GM21423 (cell line): ENCODE measurements at regions not wholly inside any gene's neighbourhood (a gene's known extent, or its start where the extent isn't known, plus 50 kb on each side); places are given as distances from the start of the nearest gene placed in this dataset.
"Not testable (repeated sequence)": the region's sequence is repeated elsewhere in the genome, so short reads cannot be mapped to it uniquely, and the experiment has no call there.

Source experiments
- ATAC-seq: cut with Tn5 transposase; IDR thresholded peaks from one replicate; pipeline ENCODE4 v1.9.1; 2021; ENCODE audit warnings: mild to moderate bottlenecking, moderate library complexity; ENCODE audit not compliant: unreplicated experiment

DNA sequence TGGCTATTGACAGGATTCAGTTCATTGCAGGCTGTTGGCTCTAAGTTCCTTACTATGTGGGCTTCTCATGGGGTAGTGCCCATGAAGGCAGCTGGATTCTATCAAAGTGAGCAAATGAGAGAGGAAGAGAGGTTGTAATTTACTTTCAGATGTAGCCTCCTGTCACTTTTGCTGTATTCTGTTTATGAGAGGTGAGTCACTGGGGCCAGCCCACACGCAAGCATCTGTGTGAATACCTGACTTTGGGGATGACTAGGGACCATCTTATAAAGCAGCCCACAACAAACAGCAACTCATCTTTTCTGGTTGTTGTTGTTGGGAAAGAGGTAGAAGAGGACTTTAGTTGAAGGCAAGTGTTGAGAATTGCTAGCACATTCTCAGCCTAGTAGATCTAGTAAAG lies 506.3 kb upstream of the GRM7 start:
- ATAC-seq: no peak

GRCh38 chr3:6362406-6362805 lies 498.5 kb upstream of the GRM7 start:
- ATAC-seq: no peak

DNA sequence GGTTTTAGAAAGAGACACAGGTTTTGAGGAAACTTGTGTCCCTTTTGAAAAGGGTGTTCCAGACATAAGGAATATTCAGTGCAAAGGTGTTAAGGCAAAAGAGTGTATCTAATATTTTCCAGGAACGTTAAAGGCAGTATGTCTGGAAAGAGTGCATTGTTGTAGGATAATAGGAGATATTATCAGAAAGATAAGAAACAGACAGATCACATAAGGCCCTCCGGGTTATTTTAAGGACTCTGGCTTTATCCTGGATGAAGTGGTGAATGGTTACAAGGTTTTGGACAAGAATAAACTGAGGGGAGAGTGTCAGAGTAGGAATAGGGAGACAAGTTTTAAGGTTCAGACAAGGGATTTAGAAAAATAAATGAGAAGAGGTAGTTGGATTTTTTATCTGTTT lies 493.7 kb upstream of the GRM7 start:
- ATAC-seq: no peak

DNA sequence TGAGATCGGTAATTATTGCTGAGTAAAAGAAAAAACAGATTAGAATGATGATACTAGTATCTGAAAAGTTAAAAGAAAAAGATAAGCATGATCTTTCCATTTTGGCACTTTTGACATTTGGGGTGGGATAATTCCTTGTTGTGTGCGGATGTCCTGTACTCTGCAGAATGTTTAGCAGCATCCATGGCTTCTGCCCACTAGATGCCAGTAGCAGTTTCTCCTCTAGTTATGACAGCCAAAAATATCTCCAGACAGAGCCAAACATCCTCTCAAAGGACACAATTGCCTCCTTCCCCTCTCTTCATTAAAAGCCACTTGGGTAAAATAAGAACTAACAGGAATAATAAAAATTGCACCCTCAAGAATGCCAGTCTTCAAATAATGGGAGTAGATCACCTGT lies 468.8 kb upstream of the GRM7 start:
- ATAC-seq: no peak

- no peak for ATAC-seq
These were observed 466.0 kb upstream of the GRM7 start for GRCh38 chr3:6394944-6395343.

GRCh38 chr3:6396631-6397030 lies 464.3 kb upstream of the GRM7 start:
- ATAC-seq: no peak

DNA sequence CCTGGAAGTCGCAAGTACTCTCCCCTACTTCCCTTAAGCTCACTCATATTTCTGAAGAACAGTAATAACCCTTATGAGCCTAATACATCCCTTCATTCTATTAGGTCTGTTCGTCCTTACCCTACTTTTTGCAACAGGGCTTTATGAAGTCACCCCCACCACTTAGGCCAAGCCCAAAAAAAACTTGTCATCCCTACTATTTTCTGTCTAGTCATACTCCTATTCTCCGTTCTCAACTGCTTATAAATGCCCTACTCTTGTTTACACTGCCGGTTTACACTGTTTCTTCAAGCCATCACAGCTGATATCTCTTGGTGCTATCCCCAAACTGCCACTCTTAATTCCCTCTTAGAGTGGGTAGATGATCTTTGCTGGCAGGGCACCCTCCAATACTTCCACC lies 458.2 kb upstream of the GRM7 start:
- not testable (repeated sequence) for ATAC-seq

DNA sequence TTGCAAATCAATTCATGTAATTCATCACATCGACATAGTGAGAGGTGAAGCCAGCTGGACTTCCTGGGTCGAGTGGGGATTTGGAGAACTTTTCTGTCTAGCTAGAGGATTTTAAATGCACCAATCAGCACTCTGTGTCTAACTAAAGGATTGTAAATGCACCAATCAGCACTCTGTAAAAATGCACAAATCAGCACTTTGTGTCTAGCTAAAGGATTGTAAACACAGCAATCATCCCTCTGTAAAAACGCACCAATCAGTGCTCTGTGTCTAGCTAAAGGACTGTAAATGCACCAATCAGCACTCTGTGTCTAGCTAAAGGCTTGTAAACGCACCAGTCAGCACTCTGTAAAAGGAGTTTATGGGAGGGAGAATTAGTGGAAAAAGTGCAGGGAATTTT lies 454.0 kb upstream of the GRM7 start:
- ATAC-seq: not testable (repeated sequence)

GRCh38 chr3:6416049-6416661 lies 444.8 kb upstream of the GRM7 start:
- no peak for ATAC-seq

DNA sequence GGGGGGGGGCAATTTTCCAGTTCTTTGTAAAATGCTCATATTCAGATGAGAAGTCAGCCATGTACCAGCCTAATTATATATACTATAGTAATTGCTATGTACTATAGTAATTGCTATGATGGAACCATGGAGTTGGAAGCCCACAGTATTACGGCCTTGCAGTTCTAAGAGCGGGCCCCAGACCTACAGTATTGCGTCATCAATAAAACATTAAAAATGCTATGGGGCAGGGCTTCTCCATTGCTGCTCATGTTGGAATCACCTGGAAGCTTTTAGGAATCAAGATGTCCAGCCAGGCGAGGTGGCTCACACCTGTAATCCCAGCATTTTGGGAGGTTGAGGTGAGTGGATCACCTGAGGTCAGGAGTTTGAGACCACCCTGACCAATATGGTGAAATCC lies 443.7 kb upstream of the GRM7 start:
- ATAC-seq: no peak

GRCh38 chr3:6418485-6418884 lies 442.4 kb upstream of the GRM7 start:
- no peak for ATAC-seq

GRCh38 chr3:6421666-6422445 lies 439.1 kb upstream of the GRM7 start:
- ATAC-seq: no peak

GRCh38 chr3:6425289-6425820 lies 435.6 kb upstream of the GRM7 start:
- no peak for ATAC-seq

- ATAC-seq: not testable (repeated sequence)
These were observed 432.6 kb upstream of the GRM7 start for GRCh38 chr3:6428276-6428675.

- ATAC-seq: no peak
These were observed 425.0 kb upstream of the GRM7 start for GRCh38 chr3:6435951-6436350.

- ATAC-seq: no peak
These were observed 423.3 kb upstream of the GRM7 start for GRCh38 chr3:6437631-6438030.

GRCh38 chr3:6438031-6438430 lies 422.9 kb upstream of the GRM7 start:
- ATAC-seq: no peak

GRCh38 chr3:6439226-6439625 lies 421.7 kb upstream of the GRM7 start:
- ATAC-seq: no peak

- no peak for ATAC-seq
These were observed 421.1 kb upstream of the GRM7 start for GRCh38 chr3:6439824-6440223.

DNA sequence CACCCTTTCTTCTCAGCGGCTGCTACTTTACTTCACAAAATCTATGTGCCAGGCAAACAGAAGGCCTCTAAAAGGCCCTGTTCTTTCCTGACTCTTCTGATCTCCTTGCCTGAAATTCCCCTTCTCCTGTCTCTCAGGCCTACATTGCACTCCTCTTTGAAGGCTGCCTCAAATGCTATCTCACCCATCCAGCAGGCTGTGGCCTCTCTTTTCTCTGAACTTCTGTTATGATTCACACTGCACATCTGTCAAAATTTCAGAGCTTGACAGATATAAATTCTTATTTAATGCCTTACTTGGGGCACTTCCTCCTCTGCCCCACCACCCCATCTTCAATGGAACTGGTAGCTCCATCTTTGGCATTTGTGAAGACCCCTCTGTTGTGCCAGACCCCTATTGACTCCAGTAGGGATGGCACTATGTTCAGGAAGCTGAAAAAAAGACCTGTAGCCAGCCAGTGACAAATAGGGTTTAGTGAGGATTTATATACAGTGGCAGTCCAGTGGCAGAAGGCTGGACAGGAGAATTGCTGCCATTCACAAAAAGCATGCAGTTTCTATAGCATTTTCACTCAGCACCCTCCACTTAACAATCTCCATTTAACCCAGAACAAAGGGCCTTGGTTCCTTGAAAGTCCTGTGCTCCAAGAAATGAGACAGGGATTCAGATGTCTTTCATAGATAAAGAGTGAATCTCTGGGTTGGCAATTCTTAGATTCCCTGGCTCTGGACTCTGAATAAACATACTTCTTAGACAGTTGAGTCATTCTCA lies 415.8 kb upstream of the GRM7 start:
- no peak for ATAC-seq

DNA sequence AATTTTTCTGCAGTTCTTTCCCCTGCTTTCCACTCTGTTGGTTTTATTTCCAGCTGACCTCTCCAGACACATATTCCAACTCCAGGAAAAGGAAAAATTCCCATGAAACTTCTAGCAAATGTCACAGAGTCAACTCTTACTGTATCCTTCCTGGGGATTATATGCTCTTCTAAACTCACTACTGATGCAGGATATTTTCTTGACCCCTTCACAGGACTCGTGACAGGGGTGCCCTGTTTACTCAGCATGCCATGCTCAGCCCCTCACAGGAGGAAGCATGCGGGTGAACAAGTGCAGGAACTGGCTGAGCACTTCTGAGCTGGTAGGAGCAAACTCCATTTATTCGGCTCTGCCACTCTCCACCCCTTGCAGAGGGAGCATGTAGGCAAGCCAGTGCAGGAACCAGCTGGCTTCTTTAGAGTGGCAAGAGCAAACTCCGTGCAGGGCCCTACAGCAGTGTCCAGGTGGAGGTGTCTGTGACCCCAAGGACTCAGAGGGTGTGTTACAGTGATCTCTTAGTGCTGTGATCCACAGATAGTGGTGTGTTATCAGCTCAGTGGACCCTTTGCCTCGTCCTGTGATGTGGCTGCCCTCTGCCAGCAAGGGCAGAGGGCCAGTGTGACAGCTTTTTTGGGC lies 413.6 kb upstream of the GRM7 start:
- ATAC-seq: no peak
